WERI-Rb-1 (cell line): ENCODE measurements at regions not wholly inside any gene's neighbourhood (a gene's known extent, or its start where the extent isn't known, plus 50 kb on each side); places are given as distances from the start of the nearest gene placed in this dataset.

ENCODE experiments used
- DNase-seq: peaks from one replicate; pipeline ENCODE4 v3.0.0-alpha.2; 2020
- H3K27ac ChIP-seq: fragments of 250-450 bp; sonication (Bioruptor Pico); 2 replicates; pipeline ENCODE4 v1.5.1; 2020; ENCODE audit warnings: mild to moderate bottlenecking, moderate library complexity
- H3K27me3 ChIP-seq: fragments of 250-450 bp; sonication (Bioruptor Pico); 2 replicates; pipeline ENCODE4 v1.5.1; 2021; ENCODE audit warnings: mild to moderate bottlenecking, low read depth, moderate library complexity; ENCODE audit not compliant: insufficient read depth, severe bottlenecking
- H3K36me3 ChIP-seq: fragments of 250-450 bp; sonication (Bioruptor Pico); 2 replicates; pipeline ENCODE4 v1.5.1; 2020; ENCODE audit warnings: mild to moderate bottlenecking, moderate library complexity
- H3K4me3 ChIP-seq: 2 replicates; pipeline ENCODE4 v1.5.1; 2011; ENCODE audit warnings: low read depth, mild to moderate bottlenecking, control low read depth, low read length
- H3K9me3 ChIP-seq: fragments of 250-450 bp; sonication (Bioruptor Pico); 2 replicates; pipeline ENCODE4 v1.5.1; 2021; ENCODE audit warnings: mild to moderate bottlenecking, moderate library complexity; ENCODE audit not compliant: severe bottlenecking
- TF ChIP-seq, protein P1 (sequence below): IDR thresholded peaks from 2 replicates; pipeline ENCODE4 v1.5.1; 2011; ENCODE audit warnings: low read depth, mild to moderate bottlenecking, control low read depth, inconsistent platforms, low read length

- Histone ChIP-seq H3K4me3 (no peak overlapping the region), H3K27ac (no peak overlapping the region), H3K27me3 (no peaks in the 10 kb centered on the region), H3K36me3 (no peaks in the 10 kb centered on the region), H3K9me3 (no peaks in the 10 kb centered on the region)
- TF ChIP-seq, protein P1, sequence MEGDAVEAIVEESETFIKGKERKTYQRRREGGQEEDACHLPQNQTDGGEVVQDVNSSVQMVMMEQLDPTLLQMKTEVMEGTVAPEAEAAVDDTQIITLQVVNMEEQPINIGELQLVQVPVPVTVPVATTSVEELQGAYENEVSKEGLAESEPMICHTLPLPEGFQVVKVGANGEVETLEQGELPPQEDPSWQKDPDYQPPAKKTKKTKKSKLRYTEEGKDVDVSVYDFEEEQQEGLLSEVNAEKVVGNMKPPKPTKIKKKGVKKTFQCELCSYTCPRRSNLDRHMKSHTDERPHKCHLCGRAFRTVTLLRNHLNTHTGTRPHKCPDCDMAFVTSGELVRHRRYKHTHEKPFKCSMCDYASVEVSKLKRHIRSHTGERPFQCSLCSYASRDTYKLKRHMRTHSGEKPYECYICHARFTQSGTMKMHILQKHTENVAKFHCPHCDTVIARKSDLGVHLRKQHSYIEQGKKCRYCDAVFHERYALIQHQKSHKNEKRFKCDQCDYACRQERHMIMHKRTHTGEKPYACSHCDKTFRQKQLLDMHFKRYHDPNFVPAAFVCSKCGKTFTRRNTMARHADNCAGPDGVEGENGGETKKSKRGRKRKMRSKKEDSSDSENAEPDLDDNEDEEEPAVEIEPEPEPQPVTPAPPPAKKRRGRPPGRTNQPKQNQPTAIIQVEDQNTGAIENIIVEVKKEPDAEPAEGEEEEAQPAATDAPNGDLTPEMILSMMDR = no peak
- DNase-seq = no peak
Observed at GRCh38 chr4:19146038-19146437, 1105.7 kb upstream of the SLIT2 start.

DNA sequence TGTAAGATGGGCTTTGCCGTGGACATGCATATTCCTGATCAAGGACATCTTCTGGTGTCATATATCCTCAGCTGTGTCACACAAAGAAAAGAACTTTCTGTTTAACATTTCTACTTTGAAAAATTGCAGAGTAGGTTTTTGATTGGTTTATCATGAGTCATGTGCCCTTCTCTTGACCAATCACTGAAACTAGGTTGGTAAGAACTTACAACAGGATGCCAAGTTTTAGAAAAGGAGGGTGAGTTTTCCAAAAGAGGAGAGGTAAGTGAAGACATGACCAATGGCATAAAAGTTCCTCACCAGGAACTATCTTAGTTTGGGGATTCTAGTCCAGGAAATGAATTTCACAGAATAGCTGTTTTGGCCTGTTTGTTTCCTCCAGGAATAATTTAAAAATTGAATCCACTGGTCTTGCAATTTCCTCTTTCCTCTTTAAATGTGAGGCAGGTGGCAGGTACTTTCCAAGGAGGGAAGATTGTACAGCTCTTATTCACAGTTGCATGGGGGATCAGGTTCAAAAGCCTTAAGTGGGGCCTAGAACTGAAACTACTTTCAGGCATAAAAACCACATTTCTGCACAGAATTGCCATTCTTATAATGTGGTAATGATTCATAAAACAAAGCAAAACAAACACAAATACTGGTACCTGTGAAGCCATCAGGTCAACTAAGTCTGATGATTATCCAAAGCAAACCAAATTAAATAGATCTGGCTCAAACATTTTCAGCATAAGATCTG lies 1114.5 kb upstream of the LCORL start:
- H3K27me3 ChIP-seq = no peaks in the 10 kb centered on the region
- H3K4me3 ChIP-seq = no peak overlapping the region
- TF ChIP-seq, protein P1 = no peak
- H3K36me3 ChIP-seq = no peaks in the 10 kb centered on the region
- no peaks in the 10 kb centered on the region for H3K9me3 ChIP-seq
- no peak overlapping the region for H3K27ac ChIP-seq
- no peak for DNase-seq

DNA sequence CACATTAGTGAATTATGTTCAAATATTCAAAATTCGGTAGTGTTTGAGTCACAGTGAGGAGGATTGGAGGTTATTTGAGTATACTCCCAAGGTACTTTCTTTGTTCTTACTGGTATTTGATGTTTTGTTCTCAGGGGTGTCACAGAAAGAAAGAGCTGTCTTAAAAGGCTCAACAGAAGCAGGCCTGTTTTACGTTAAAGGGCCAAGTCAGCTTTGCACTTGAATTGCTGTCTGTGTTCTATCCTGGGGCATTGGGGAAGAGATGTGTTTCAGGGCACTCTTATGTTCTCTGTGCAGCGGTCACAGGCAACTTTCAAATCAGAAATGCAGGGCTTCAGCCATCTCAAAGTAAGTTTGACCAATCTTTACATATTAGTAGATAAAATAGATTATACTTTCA lies 1113.1 kb upstream of the LCORL start:
- no peak overlapping the region for H3K27ac ChIP-seq
- TF ChIP-seq, protein P1 = no peak
- no peaks in the 10 kb centered on the region for H3K27me3 ChIP-seq
- no peak for DNase-seq
- H3K9me3 ChIP-seq = no peaks in the 10 kb centered on the region
- no peak overlapping the region for H3K4me3 ChIP-seq
- H3K36me3 ChIP-seq = no peaks in the 10 kb centered on the region

DNA sequence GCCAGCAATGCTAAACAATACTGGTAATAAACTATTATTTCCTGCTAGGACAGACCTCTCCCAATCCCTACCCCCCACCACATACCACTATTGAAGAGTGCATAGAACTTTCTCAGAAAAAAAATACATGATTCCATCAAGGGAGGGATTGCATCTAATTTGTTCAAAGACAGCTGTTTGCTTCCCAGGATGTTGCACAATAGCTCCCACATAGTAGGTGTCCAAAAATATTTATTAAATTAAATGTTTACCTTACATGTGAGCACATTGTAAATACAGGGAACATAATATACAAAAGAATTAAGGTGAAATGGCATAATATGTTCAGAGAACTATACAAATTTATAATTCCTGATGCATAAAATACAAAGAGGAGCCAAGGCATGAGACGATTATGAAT lies 1111.8 kb upstream of the LCORL start:
- H3K4me3 ChIP-seq = no peak overlapping the region
- no peak overlapping the region for H3K27ac ChIP-seq
- H3K36me3 ChIP-seq = no peaks in the 10 kb centered on the region
- no peaks in the 10 kb centered on the region for H3K9me3 ChIP-seq
- no peak for DNase-seq
- no peaks in the 10 kb centered on the region for H3K27me3 ChIP-seq
- TF ChIP-seq, protein P1 = no peak

GRCh38 chr4:19130866-19131265 lies 1109.3 kb upstream of the LCORL start:
- Histone ChIP-seq H3K4me3 (no peak overlapping the region), H3K27me3 (no peaks in the 10 kb centered on the region), H3K9me3 (no peaks in the 10 kb centered on the region), H3K36me3 (no peaks in the 10 kb centered on the region), H3K27ac (no peak overlapping the region)
- no peak for DNase-seq
- TF ChIP-seq, protein P1 = no peak

GRCh38 chr4:19128176-19128575 lies 1106.6 kb upstream of the LCORL start:
- H3K27ac ChIP-seq = no peak overlapping the region
- DNase-seq = no peak
- no peaks in the 10 kb centered on the region for H3K27me3 ChIP-seq
- H3K4me3 ChIP-seq = no peak overlapping the region
- H3K9me3 ChIP-seq = no peaks in the 10 kb centered on the region
- TF ChIP-seq, protein P1 = no peak
- H3K36me3 ChIP-seq = no peaks in the 10 kb centered on the region
